ENCODE measurements at regions not wholly inside any gene's neighbourhood (a gene's known extent, or its start where the extent isn't known, plus 50 kb on each side); places are given as distances from the start of the nearest gene placed in this dataset.

- DNase-seq, result no peak
These were observed 273.9 kb upstream of the MAF start for GRCh38 chr16:79874391-79874790.

- no peak for DNase-seq
These were observed 273.3 kb upstream of the MAF start for GRCh38 chr16:79873825-79874224.

- DNase-seq, result no peak
These were observed 271.4 kb upstream of the MAF start for GRCh38 chr16:79871906-79872305.

GRCh38 chr16:79870016-79870886 is 269.7 kb upstream of the MAF start:
- no peak for DNase-seq

- no peak for DNase-seq
These were observed 268.9 kb upstream of the MAF start for GRCh38 chr16:79869304-79870015.

GRCh38 chr16:79868841-79869240 is 268.3 kb upstream of the MAF start:
- no peak for DNase-seq

- no peak for DNase-seq
These were observed 267.0 kb upstream of the MAF start for GRCh38 chr16:79867425-79867997.

GRCh38 chr16:79865918-79866317 is 265.4 kb upstream of the MAF start:
- no peak for DNase-seq

- no peak for DNase-seq
These were observed 264.3 kb upstream of the MAF start for GRCh38 chr16:79864781-79865391.

- no peak for DNase-seq
These were observed 263.7 kb upstream of the MAF start for GRCh38 chr16:79864032-79864780.

- no peak for DNase-seq
These were observed 262.8 kb upstream of the MAF start for GRCh38 chr16:79863128-79864031.

- DNase-seq, result no peak
These were observed 262.1 kb upstream of the MAF start for GRCh38 chr16:79862601-79863000.

GRCh38 chr16:79856581-79856980 is 256.0 kb upstream of the MAF start:
- no peak for DNase-seq

GRCh38 chr16:79850348-79850747 is 249.8 kb upstream of the MAF start:
- DNase-seq, result no peak

GRCh38 chr16:79849119-79849518 is 248.6 kb upstream of the MAF start:
- DNase-seq, result no peak

GRCh38 chr16:79848719-79849118 is 248.2 kb upstream of the MAF start:
- no peak for DNase-seq

- no peak for DNase-seq
These were observed 247.0 kb upstream of the MAF start for GRCh38 chr16:79847569-79847968.

GRCh38 chr16:79847101-79847500 is 246.6 kb upstream of the MAF start:
- DNase-seq, result no peak

GRCh38 chr16:79845734-79846135 is 245.2 kb upstream of the MAF start:
- no peak for DNase-seq

GRCh38 chr16:79845033-79845733 is 244.6 kb upstream of the MAF start:
- no peak for DNase-seq

GRCh38 chr16:79844603-79845002 is 244.1 kb upstream of the MAF start:
- DNase-seq, result no peak

All from stimulated activated CD4-positive, alpha-beta T cell treated with anti-CD3 and anti-CD28 coated beads, Interleukin-12 subunit alpha, Interleukin-12 subunit beta, amount 100 ng/mL, for 4 hours (primary cell).